GM18517 (cell line): ENCODE measurements at regions not wholly inside any gene's neighbourhood (a gene's known extent, or its start where the extent isn't known, plus 50 kb on each side); places are given as distances from the start of the nearest gene placed in this dataset.

Experiments used
- ATAC-seq: cut with Tn5 transposase; IDR thresholded peaks from one replicate; pipeline ENCODE4 v1.9.1; 2021; ENCODE audit warnings: mild to moderate bottlenecking, moderate library complexity; ENCODE audit not compliant: unreplicated experiment

GRCh38 chr2:111628221-111628620, 255.8 kb downstream of the ANAPC1 start:
- ATAC-seq, result no peak

GRCh38 chr2:111629983-111630382, 254.0 kb downstream of the ANAPC1 start:
- ATAC-seq, result no peak

DNA sequence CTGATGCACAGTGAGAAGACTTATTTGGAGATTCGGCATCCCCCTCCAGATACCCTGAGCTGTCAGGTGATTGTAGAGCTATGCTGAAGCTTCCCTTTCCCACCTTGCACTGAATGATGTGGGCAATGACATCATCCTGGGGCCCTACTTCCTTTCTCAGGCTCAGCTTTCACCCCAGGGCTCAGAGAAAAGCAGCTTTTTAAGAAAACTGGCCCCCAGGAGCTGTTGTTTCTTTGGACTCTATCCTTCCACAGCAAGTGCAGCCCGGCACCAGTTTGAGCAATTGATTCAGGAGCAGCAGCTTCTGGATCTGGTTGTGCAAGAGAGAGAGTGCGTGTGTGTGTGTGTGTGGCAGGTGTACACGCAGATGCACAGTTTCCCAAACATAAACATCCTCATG, 251.3 kb downstream of the ANAPC1 start:
- ATAC-seq, result no peak

DNA sequence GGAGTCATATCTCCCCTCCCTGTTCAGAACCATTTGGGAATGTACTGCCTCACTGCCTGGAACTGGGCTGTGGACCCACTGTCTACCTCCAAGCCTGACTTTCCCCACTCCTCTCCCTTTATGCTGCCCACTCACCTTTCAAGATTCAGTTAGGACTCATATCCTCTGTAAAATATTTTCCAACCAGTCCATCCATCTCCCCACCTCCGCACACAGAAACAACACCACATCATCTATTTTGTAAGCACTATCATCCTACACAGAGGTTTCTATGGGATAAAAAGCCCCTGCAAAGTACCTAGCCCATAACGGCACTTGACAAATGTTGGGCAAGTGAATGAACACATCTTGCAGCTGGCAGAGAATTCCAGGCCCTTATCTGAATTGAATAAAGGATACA, 250.8 kb downstream of the ANAPC1 start:
- no peak for ATAC-seq

DNA sequence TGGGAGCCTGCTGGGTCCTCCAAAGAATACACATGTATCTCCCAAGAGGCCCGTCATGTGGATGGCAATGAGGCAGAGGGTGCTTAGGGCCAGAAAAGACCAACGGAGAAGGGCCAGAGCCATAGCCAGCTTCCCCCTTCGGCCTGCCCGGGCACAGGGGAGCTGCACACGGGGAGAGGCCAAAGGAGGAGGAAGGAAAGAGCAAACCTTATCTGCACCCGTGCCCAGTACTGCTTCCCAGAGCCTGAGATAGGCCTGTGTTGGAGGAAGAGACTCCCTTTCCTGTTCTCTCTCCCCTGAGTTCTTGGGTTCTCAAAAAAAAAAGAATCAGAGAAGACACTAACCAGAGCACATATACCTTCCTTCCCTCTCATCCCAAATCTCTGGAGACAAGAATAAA, 250.3 kb downstream of the ANAPC1 start:
- no peak for ATAC-seq

- no peak for ATAC-seq
Measured at GRCh38 chr2:111634050-111634794, 249.8 kb downstream of the ANAPC1 start.

DNA sequence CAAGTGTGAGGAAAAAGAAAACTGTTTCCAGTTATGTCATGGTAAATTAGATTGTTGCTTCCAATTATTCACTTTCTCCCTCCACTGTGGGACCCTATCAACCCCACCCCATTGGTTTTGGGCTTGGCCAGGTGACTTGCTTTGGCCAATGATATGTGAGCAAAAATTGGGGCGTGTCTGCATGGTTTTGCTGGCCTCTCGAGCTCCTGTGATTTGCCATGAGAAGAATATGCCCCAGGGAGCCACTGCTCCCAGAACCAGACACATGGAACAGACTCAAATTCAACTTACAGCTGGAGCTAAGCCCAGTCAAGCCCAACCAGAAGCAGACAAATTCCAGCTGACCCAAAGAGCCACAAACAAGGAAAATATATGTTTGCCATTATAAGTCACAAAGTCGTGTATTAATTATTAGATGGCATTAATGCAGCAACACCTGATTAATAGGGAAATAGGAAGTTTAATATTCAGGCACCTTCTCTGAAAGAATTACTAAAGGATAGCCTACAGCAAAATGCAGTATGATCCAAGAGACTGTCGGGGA, 248.9 kb downstream of the ANAPC1 start:
- no peak for ATAC-seq

DNA sequence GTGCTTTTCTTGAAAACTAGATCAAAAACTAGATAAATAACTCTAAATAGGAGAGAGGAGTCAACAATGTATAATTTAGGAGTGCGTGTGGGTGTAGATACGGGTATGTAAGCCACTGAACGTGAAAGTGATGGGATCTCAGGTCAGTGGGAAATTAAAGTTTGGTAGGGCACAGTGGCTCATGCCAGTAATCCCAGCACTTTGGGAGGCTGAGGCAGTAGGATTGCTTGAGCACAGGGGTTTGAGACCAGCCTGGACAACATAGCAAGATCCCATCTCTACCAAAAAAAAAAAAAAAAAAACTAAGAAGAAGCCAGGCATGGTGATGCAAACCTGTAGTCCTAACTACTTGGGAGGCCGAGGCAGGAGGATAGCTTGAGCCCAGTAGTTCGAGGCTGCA, 247.1 kb downstream of the ANAPC1 start:
- ATAC-seq, result no peak

- no peak for ATAC-seq
Measured at GRCh38 chr2:111638274-111638877, 245.6 kb downstream of the ANAPC1 start.

DNA sequence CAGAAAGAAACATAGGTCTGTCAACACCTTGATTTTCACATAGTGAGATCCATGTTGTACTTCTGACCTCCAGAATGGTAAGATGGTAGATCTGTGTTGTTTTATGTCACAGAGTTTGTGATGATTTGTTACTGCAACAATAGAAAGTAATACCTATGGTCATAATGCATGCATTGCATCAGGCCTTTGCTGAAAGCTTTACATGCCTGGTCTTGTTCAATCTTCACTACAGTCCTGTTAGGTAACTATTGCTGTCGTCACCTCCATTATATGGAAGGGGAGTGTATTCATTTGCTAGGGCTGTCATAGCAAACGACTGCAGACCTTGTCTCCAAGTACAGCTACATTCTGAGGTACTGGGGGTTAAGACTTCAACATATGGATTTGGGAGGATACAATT, 243.5 kb downstream of the ANAPC1 start:
- no peak for ATAC-seq

DNA sequence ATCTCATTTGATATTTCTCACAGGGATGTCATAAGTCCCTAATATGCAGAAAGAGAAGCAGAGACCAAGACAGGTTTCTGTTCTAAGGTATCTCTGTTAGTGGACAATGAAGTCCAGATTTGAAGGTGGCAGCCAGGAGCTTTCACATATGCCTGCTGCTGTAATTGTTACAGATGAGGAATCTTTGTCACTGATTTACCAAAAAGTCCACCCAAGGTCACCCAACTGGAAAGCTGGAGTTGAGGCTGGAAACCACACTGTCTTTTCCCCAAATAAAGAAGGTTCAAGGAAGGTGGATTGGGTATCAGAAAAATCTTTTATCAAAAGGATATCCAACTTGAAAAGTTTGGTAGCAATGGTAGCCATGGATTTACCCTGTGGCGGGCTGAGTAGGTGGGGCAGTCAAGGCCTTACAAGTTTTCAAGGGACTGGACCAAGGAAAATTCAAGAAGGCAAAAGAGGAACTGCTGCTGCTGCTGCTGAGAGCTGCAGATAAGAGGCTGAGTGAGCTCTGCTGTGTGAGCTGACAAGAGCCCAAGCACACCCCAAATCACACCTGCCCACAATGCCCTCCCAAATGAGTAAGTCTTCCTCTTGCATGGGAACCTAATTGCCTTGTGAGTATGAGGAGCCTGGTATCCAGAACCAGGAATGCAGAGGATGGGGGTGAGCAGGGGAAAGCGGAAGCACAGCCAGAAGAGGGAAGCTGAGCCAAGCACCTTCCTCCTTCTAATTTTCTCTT, 241.2 kb downstream of the ANAPC1 start:
- no peak for ATAC-seq

DNA sequence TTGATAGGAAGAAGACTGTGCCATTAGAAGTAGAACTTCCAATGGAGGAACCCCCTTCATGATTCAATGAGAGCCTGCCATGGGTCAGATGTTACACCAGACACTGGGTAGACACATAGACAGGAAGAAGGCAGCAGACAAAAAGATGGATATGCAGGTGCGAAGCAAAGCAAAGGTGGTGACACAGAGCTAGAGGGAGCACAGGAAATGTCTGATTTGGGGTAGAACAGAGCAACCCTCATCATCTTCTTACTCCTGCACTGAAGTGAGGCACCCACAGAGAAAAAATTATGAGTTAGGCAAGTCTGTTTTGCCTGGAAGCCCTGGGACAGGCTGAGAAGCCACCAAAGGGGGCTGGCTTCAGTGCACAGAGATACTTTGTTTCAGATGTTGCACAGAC, 240.2 kb downstream of the ANAPC1 start:
- ATAC-seq, result no peak

DNA sequence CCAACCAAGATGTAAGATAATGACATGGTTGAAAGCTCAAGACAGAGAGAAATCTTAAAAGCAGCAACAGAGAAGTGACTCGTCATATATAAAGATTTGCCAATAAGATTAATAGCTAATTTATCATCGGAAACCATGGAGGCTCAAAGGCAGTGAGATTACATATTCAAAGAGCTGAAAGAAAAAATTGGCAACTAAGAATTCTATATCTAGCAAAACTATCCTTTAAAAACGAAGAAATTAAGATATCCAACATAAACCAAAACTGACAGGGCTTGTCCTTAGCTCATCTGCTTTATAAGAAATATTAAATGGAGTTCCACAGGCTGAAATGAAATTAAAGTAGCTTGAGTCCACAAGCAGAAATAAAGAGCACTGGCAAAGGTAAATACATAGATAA, 236.6 kb downstream of the ANAPC1 start:
- no peak for ATAC-seq

- no peak for ATAC-seq
Measured at GRCh38 chr2:111652038-111652437, 232.0 kb downstream of the ANAPC1 start.

DNA sequence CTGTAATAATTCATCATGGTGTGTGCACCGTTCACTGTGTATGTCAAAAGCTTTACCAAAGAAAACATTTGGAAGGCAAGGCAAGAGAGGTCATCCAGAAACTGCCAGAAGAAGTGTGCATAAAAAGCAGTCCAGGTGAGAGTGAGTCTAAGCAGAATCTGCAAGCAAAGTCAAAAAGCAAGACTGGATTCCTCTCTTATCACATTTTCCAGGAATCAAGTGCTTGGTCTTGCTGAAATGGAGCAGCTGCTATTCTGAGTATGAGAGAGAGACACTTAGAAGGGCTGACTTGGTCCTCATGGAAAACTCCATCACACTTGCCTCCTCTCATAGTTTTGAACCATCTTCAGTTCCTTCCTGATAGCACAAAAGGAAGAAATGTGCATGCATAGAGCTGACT, 231.3 kb downstream of the ANAPC1 start:
- no peak for ATAC-seq

DNA sequence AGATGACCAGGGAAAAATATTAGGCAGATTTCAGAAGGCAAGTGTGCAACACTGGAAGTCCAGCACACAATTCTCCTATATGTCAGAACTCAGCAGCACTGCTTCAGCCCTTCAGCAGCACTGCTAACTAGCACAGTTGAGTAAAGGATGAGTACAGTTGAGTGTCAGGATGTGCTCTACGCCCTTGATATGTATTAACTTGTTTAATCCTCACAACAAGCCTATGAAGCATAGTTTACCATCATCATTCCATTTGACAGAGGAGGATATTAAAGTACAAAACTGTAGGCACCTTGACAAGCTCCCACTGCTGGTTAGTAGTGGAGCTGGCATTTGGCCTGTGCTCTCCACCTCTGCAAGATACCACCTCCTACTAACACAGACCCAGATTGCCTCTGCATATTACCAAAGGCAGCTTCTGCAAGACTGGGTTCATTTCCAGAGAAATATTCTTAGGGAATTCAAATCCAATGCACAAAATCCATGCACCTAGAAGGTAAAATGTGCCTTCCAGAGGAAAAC, 230.8 kb downstream of the ANAPC1 start:
- no peak for ATAC-seq

- no peak for ATAC-seq
Measured at GRCh38 chr2:111653913-111654312, 230.1 kb downstream of the ANAPC1 start.

DNA sequence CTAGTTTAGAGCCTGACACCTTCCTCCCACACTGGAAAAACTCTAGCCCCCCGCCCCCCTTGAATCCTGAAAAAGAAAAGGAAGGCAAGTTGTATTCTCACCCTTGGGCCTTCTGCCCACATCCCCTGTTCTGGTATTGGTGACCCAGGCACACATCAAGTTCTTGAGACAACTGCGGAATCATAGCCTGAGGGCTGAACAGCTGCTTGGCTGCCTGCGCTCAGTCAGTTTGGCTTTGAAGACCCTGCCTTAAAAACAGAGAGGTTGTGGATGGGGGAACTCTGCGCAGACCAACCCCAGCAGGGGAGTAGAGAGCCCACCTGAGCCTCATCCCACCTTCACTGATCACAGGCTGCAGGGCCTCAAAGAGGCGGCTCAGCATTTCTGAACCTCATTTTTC, 229.2 kb downstream of the ANAPC1 start:
- ATAC-seq, result no peak

- no peak for ATAC-seq
Measured at GRCh38 chr2:111656436-111656835, 227.6 kb downstream of the ANAPC1 start.

GRCh38 chr2:111656894-111657293, 227.1 kb downstream of the ANAPC1 start:
- ATAC-seq, result no peak

DNA sequence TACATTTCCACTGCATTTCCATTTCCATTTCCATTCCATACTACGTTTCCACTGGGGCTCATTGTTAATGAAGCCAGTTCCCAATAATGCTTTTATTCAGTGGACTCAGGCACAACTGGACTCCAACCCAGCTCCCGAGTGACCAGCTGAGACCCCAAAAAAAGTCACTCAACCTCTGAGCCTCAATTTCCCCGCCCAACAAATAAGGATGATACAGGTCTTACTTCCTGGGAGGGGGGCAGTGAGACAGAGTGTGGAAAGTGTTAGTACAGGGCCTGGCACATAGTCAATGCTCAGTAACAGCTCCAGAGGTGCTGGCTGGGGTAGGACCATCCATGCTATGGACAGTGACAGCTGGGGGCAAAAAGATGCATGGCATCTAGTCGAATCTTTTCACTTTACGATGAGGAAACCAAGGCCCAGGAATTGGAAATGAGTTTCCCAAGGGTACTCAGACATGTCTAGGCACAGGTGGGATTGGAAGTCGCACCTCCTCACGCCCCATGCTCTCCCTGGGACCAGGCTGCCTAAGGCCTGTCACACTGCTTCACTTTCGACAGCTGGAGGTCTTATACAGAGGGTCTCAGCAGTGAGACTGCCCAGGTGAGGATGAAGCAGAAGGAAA, 226.5 kb downstream of the ANAPC1 start:
- no peak for ATAC-seq
